ENCODE measurements at regions not wholly inside any gene's neighbourhood (a gene's known extent, or its start where the extent isn't known, plus 50 kb on each side); places are given as distances from the start of the nearest gene placed in this dataset.

- no peak for TF ChIP-seq CTCF (IDR thresholded peaks at IDR 0.05)
- Histone ChIP-seq H3K27me3 (no peaks in the 10 kb centered on the region), H3K9me3 (peaks cover 0 to 4% (median 0%) of the 10 kb centered on the region in 3 donors), H3K27ac (no peak overlapping the region), H3K4me3 (no peak overlapping the region), H3K36me3 (no peaks in the 10 kb centered on the region), H3K4me1 (peaks cover 0 to 31% (median 3%) of the 10 kb centered on the region in 4 donors)
- intact Hi-C loops (cut with DNase I; ENCODE audit: low total_unique reads): no loop called here
- no peak for DNase-seq
Measured at GRCh38 chr6:81553216-81553615, 199.3 kb downstream of the TENT5A start.

- intact Hi-C loops (cut with DNase I; ENCODE audit: low total_unique reads): no loop called here
- DNase-seq: no peak
- TF ChIP-seq CTCF (IDR thresholded peaks at IDR 0.05): no peak
- Histone ChIP-seq H3K36me3 (no peaks in the 10 kb centered on the region), H3K27ac (no peak overlapping the region), H3K9me3 (peaks cover 0 to 4% (median 0%) of the 10 kb centered on the region in 3 donors), H3K4me3 (no peak overlapping the region), H3K4me1 (peaks cover 0 to 30% (median 3%) of the 10 kb centered on the region in 4 donors), H3K27me3 (no peaks in the 10 kb centered on the region)
Measured at GRCh38 chr6:81552644-81553043, 199.8 kb downstream of the TENT5A start.

GRCh38 chr6:81547149-81547548, 205.3 kb downstream of the TENT5A start:
- H3K4me3 ChIP-seq: no peak overlapping the region
- intact Hi-C loops (cut with DNase I; ENCODE audit: low total_unique reads): no loop called here
- H3K36me3 ChIP-seq: no peaks in the 10 kb centered on the region
- TF ChIP-seq CTCF (IDR thresholded peaks at IDR 0.05): no peak
- no peaks in the 10 kb centered on the region for H3K27me3 ChIP-seq
- peaks cover 0 to 4% (median 0%) of the 10 kb centered on the region in 3 donors for H3K9me3 ChIP-seq
- peaks cover 0 to 8% (median 0%) of the 10 kb centered on the region in 4 donors for H3K4me1 ChIP-seq
- no peak overlapping the region for H3K27ac ChIP-seq
- DNase-seq: no peak

- Histone ChIP-seq H3K4me3 (no peak overlapping the region), H3K4me1 (no peaks in the 10 kb centered on the region), H3K9me3 (no peaks in the 10 kb centered on the region), H3K36me3 (no peaks in the 10 kb centered on the region), H3K27ac (no peak overlapping the region), H3K27me3 (no peaks in the 10 kb centered on the region)
- DNase-seq: no peak
- no peak for TF ChIP-seq CTCF (IDR thresholded peaks at IDR 0.05)
- intact Hi-C loops (cut with DNase I; ENCODE audit: low total_unique reads): no loop called here
Measured at GRCh38 chr6:81534934-81535465, 217.5 kb downstream of the TENT5A start.

GRCh38 chr6:81531869-81532561, 220.5 kb downstream of the TENT5A start:
- H3K27me3 ChIP-seq: no peaks in the 10 kb centered on the region
- H3K27ac ChIP-seq: no peak overlapping the region
- no peaks in the 10 kb centered on the region for H3K36me3 ChIP-seq
- intact Hi-C loops (cut with DNase I; ENCODE audit: low total_unique reads): no loop called here
- H3K9me3 ChIP-seq: no peaks in the 10 kb centered on the region
- no peak overlapping the region for H3K4me3 ChIP-seq
- no peak for TF ChIP-seq CTCF (IDR thresholded peaks at IDR 0.05)
- no peaks in the 10 kb centered on the region for H3K4me1 ChIP-seq
- DNase-seq: no peak
